HCT116 (cell line): ENCODE measurements at regions not wholly inside any gene's neighbourhood (a gene's known extent, or its start where the extent isn't known, plus 50 kb on each side); places are given as distances from the start of the nearest gene placed in this dataset.

Experiments used
- ATAC-seq: fragments of 200-7000 bp; cut with Tn5 transposase; 2 replicates; pipeline ENCODE4 v1.9.1; 2020; ENCODE audit warnings: mild to moderate bottlenecking, moderate library complexity
- BruUV-seq: library from RNA; stranded (reverse); fragments of 400-500 nt; replicated peaks from 2 replicates; lab custom pipeline; 2021; lab: Mats Ljungman, UMichigan
- CTCF ChIA-PET: fragments of 300-600 bp; sonication (Branson Sonifier 250); formaldehyde crosslinking; loops from one replicate; lab custom pipeline; 2021; ENCODE audit warnings: antibody characterized with exemption; lab: Charles Lee
- POLR2A ChIA-PET: fragments of 300-600, 350-600 bp; sonication (Branson Sonifier 250); formaldehyde crosslinking; loops from one replicate; lab custom pipeline; 2021; ENCODE audit warnings: antibody characterized with exemption; lab: Charles Lee
- RAD21 ChIA-PET, 2 experiments: fragments of 300-600 bp; sonication (Branson Sonifier 250); formaldehyde crosslinking; loops; one replicate each; lab custom pipeline; 2023; ENCODE audit warnings: low total read pairs in 2 of 2; ENCODE audit not compliant: uncharacterized antibody in 2 of 2, unreplicated experiment in 2 of 2, low non-redundant PET in 1 of 2; lab: Charles Lee
- DNase-seq: peaks from one replicate; pipeline ENCODE4 v3.0.0-alpha.2; 2010; ENCODE audit warnings: low read depth, low spot score
- H2AFZ ChIP-seq: fragments of 200-600 bp; shearing (Covaris generic), sonication (generic); 2 replicates; pipeline ENCODE4 v1.6.1; 2017; ENCODE audit warnings: low read depth, mixed run types, mixed read lengths, antibody characterized with exemption, low read length; ENCODE audit not compliant: poor library complexity, severe bottlenecking
- H3K27ac ChIP-seq: 2 replicates; pipeline ENCODE4 v1.5.1; 2012; ENCODE audit warnings: low read depth, low read length
- H3K27me3 ChIP-seq: fragments of 200-600 bp; sonication (generic); 2 replicates; pipeline ENCODE4 v1.6.1; 2016; ENCODE audit warnings: mixed run types, low read length, mixed read lengths; ENCODE audit not compliant: insufficient read depth
- H3K36me3 ChIP-seq, 2 experiments: fragments of 200-500 bp in 1 of 2; fragments of 200-600 bp in 1 of 2; sonication (Bioruptor generic) in 1 of 2; sonication (generic) in 1 of 2; 2 replicates each; pipeline versions ENCODE4 v1.5.1 to v1.6.1; 2014 to 2016; ENCODE audit warnings: low read length in 2 of 2, inconsistent platforms in 1 of 2, mixed read lengths in 1 of 2, mixed run types in 1 of 2; ENCODE audit not compliant: insufficient read depth in 2 of 2, control insufficient read depth in 1 of 2
- H3K4me1 ChIP-seq, 2 experiments: fragments of 200-600 bp in 1 of 2; sonication (generic) in 1 of 2; 2 replicates each; pipeline versions ENCODE4 v1.5.1 to v1.6.1; 2012 to 2017; ENCODE audit warnings: low read length in 2 of 2, inconsistent platforms in 1 of 2, mild to moderate bottlenecking in 1 of 2, mixed read lengths in 1 of 2, mixed run types in 1 of 2, moderate library complexity in 1 of 2; ENCODE audit not compliant: insufficient read depth in 2 of 2, control insufficient read depth in 1 of 2
- H3K4me2 ChIP-seq: fragments of 200-600 bp; sonication (generic); 2 replicates; pipeline ENCODE4 v1.6.1; 2017; ENCODE audit warnings: mixed run types, low read length, mixed read lengths
- H3K4me3 ChIP-seq, 2 experiments: fragments of 200-600 bp in 1 of 2; sonication (generic) in 1 of 2; replicated peaks in 1 of 2; 2 replicates each; pipeline ENCODE4 v1.5.1; 2011 to 2016; ENCODE audit warnings: low read length in 2 of 2, control low read depth in 1 of 2, low read depth in 1 of 2, mild to moderate bottlenecking in 1 of 2, mixed read lengths in 1 of 2, mixed run types in 1 of 2
- H3K79me2 ChIP-seq: fragments of 200-600 bp; sonication (generic); 2 replicates; pipeline ENCODE4 v1.6.1; 2017; ENCODE audit warnings: mild to moderate bottlenecking, mixed run types, low read length, moderate library complexity, mixed read lengths; ENCODE audit not compliant: insufficient read depth
- H3K9ac ChIP-seq: fragments of 200-600 bp; sonication (generic); 2 replicates; pipeline ENCODE4 v1.6.1; 2016; ENCODE audit warnings: low read length, mixed read lengths
- H3K9me2 ChIP-seq: fragments of 200-600 bp; sonication (generic), shearing (Covaris generic); 2 replicates; pipeline ENCODE4 v1.6.1; 2017; ENCODE audit warnings: mixed run types, mild to moderate bottlenecking, moderate library complexity; ENCODE audit not compliant: insufficient read depth
- H3K9me3 ChIP-seq, 2 experiments: fragments of 200-500 bp in 1 of 2; fragments of 200-600 bp in 1 of 2; sonication (Bioruptor generic) in 1 of 2; sonication (generic) in 1 of 2; 2 replicates each; pipeline ENCODE4 v1.6.1; 2014 to 2017; ENCODE audit warnings: low read length in 2 of 2, mixed read lengths in 2 of 2, inconsistent platforms in 1 of 2, low read depth in 1 of 2, mild to moderate bottlenecking in 1 of 2, mixed run types in 1 of 2, moderate library complexity in 1 of 2; ENCODE audit not compliant: control insufficient read depth in 1 of 2, insufficient read depth in 1 of 2
- H4K20me1 ChIP-seq: fragments of 200-600 bp; sonication (generic), shearing (Covaris generic); 2 replicates; pipeline ENCODE4 v1.6.1; 2017; ENCODE audit warnings: mixed run types, mild to moderate bottlenecking, moderate library complexity; ENCODE audit not compliant: insufficient read depth
- CBX3 ChIP-seq: IDR thresholded peaks from 2 replicates; pipeline ENCODE4 v1.6.1; 2012; ENCODE audit warnings: low read depth
- CEBPB ChIP-seq: IDR thresholded peaks from 2 replicates; pipeline ENCODE4 v1.6.1; 2012; ENCODE audit warnings: low read depth
- EGR1 ChIP-seq: IDR thresholded peaks from 2 replicates; pipeline ENCODE4 v1.6.1; 2012; ENCODE audit warnings: low read depth
- ELF1 ChIP-seq: IDR thresholded peaks from 2 replicates; pipeline ENCODE4 v1.6.1; 2012; ENCODE audit warnings: low read depth, borderline replicate concordance
- EZH2phosphoT487 ChIP-seq: fragments of 200-600 bp; IDR thresholded peaks from 2 replicates; pipeline ENCODE4 v1.6.1; 2018; ENCODE audit warnings: antibody characterized with exemption, borderline replicate concordance
- POLR2A ChIP-seq: IDR thresholded peaks from 2 replicates; pipeline ENCODE4 v1.7.0; 2011; ENCODE audit warnings: borderline replicate concordance; ENCODE audit not compliant: insufficient read depth, insufficient read length; ENCODE audit errors: extremely low read depth
- POLR2AphosphoS5 ChIP-seq: IDR thresholded peaks from 2 replicates; pipeline ENCODE4 v1.6.1; 2011; ENCODE audit warnings: mild to moderate bottlenecking, low read depth, low read length, moderate library complexity
- SIN3A ChIP-seq: IDR thresholded peaks from 2 replicates; pipeline ENCODE4 v1.6.1; 2012; ENCODE audit warnings: low read depth
- SP1 ChIP-seq: IDR thresholded peaks from 2 replicates; pipeline ENCODE4 v1.6.1; 2012; ENCODE audit warnings: low read depth
- SRF ChIP-seq: IDR thresholded peaks from 2 replicates; pipeline ENCODE4 v1.6.1; 2012; ENCODE audit warnings: low read depth
- TCF7L2 ChIP-seq: IDR thresholded peaks from 2 replicates; pipeline ENCODE4 v1.7.0; 2011; ENCODE audit warnings: borderline replicate concordance, inconsistent platforms; ENCODE audit not compliant: insufficient read depth, insufficient read length; ENCODE audit errors: extremely low read depth
- YY1 ChIP-seq: IDR thresholded peaks from 2 replicates; pipeline ENCODE4 v1.6.1; 2011; ENCODE audit warnings: low read length, low read depth, moderate library complexity, mild to moderate bottlenecking; ENCODE audit not compliant: insufficient replicate concordance; ENCODE audit errors: extremely low read depth
- ZFX ChIP-seq: fragments of 450-650 bp; IDR thresholded peaks from 2 replicates; pipeline ENCODE4 v1.6.1; 2017
- ZNF274 ChIP-seq: fragments of 200-500 bp; sonication (Bioruptor generic); IDR thresholded peaks from 2 replicates; pipeline ENCODE4 v1.6.1; 2014; ENCODE audit warnings: mild to moderate bottlenecking, low read depth, low read length, inconsistent platforms
- intact Hi-C: fragments of 100-400 bp; cut with micrococcal nuclease; formaldehyde crosslinking; loops from 2 replicates; pipeline ENCODE4 v1.10.0; 2022
- TF ChIP-seq, protein P1 (sequence below), 3 experiments: fragments of 200-600 bp in 1 of 3; sonication (generic) in 1 of 3; IDR thresholded peaks in 2 of 3; conservative IDR thresholded peaks in 1 of 3; 2 replicates each; pipeline ENCODE4 v1.5.1; 2012 to 2017; ENCODE audit warnings: low read depth in 2 of 3, low read length in 2 of 3, antibody characterized with exemption in 1 of 3, borderline replicate concordance in 1 of 3, control low read depth in 1 of 3, mild to moderate bottlenecking in 1 of 3, mixed read lengths in 1 of 3, mixed run types in 1 of 3, moderate library complexity in 1 of 3; ENCODE audit not compliant: insufficient read depth in 1 of 3
- TF ChIP-seq, protein P2 (sequence below): IDR thresholded peaks from 2 replicates; pipeline ENCODE4 v1.6.1; 2011; ENCODE audit warnings: mild to moderate bottlenecking, low read length, moderate library complexity; ENCODE audit not compliant: insufficient replicate concordance; ENCODE audit errors: extremely low read depth
- TF ChIP-seq, protein P3 (sequence below): IDR thresholded peaks from 2 replicates; pipeline ENCODE4 v1.6.1; 2012
- TF ChIP-seq, protein P4 (sequence below): IDR thresholded peaks from 2 replicates; pipeline ENCODE4 v1.6.1; 2012
- TF ChIP-seq, protein P5 (sequence below): IDR thresholded peaks from 2 replicates; pipeline ENCODE4 v1.6.1; 2012; ENCODE audit warnings: low read depth

DNA sequence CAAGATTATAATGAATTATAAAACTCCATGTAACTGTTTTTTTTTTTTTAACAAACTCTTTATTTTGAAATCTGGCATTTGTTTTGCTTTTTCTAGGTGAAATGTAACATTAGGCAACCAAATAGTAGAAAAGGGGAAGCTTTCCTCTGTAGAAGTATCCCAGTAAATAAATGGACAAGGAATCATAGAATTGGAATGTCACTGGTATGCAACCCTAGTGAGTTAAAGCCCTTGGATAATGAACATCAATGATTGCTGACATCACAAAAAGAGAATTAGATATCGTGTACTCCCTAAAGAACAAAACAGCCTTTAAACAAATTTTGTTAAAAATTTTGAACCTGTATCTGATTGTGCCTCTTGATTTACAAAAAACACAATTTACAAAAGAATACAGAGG is 93.9 kb upstream of the OGFRL1 start:
- ATAC-seq: no peak
- no peak overlapping the region for H3K9ac ChIP-seq
- POLR2A ChIA-PET: no interaction called here
- TF ChIP-seq, protein P1, sequence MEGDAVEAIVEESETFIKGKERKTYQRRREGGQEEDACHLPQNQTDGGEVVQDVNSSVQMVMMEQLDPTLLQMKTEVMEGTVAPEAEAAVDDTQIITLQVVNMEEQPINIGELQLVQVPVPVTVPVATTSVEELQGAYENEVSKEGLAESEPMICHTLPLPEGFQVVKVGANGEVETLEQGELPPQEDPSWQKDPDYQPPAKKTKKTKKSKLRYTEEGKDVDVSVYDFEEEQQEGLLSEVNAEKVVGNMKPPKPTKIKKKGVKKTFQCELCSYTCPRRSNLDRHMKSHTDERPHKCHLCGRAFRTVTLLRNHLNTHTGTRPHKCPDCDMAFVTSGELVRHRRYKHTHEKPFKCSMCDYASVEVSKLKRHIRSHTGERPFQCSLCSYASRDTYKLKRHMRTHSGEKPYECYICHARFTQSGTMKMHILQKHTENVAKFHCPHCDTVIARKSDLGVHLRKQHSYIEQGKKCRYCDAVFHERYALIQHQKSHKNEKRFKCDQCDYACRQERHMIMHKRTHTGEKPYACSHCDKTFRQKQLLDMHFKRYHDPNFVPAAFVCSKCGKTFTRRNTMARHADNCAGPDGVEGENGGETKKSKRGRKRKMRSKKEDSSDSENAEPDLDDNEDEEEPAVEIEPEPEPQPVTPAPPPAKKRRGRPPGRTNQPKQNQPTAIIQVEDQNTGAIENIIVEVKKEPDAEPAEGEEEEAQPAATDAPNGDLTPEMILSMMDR (IDR thresholded peaks at IDR 0.05 in 2 of 3, conservative IDR thresholded peaks at IDR 0.05 in 1 of 3; ENCODE audit: borderline replicate concordance in 1 of 3, insufficient read depth in 1 of 3, low read depth in 2 of 3, low read length in 2 of 3): no peak
- TF ChIP-seq YY1 (no peak), ZNF274 (no peak), POLR2AphosphoS5 (no peak), SRF (no peak), SP1 (no peak), CBX3 (no peak), ZFX (no peak), TCF7L2 (no peak), EGR1 (no peak), EZH2phosphoT487 (no peak), ELF1 (no peak), CEBPB (no peak), SIN3A (no peak), POLR2A (no peak)
- TF ChIP-seq, protein P2, sequence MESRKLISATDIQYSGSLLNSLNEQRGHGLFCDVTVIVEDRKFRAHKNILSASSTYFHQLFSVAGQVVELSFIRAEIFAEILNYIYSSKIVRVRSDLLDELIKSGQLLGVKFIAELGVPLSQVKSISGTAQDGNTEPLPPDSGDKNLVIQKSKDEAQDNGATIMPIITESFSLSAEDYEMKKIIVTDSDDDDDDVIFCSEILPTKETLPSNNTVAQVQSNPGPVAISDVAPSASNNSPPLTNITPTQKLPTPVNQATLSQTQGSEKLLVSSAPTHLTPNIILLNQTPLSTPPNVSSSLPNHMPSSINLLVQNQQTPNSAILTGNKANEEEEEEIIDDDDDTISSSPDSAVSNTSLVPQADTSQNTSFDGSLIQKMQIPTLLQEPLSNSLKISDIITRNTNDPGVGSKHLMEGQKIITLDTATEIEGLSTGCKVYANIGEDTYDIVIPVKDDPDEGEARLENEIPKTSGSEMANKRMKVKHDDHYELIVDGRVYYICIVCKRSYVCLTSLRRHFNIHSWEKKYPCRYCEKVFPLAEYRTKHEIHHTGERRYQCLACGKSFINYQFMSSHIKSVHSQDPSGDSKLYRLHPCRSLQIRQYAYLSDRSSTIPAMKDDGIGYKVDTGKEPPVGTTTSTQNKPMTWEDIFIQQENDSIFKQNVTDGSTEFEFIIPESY: no peak
- TF ChIP-seq, protein P3, sequence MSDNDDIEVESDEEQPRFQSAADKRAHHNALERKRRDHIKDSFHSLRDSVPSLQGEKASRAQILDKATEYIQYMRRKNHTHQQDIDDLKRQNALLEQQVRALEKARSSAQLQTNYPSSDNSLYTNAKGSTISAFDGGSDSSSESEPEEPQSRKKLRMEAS: no peak
- TF ChIP-seq, protein P4, sequence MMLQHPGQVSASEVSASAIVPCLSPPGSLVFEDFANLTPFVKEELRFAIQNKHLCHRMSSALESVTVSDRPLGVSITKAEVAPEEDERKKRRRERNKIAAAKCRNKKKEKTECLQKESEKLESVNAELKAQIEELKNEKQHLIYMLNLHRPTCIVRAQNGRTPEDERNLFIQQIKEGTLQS: no peak
- TF ChIP-seq, protein P5, sequence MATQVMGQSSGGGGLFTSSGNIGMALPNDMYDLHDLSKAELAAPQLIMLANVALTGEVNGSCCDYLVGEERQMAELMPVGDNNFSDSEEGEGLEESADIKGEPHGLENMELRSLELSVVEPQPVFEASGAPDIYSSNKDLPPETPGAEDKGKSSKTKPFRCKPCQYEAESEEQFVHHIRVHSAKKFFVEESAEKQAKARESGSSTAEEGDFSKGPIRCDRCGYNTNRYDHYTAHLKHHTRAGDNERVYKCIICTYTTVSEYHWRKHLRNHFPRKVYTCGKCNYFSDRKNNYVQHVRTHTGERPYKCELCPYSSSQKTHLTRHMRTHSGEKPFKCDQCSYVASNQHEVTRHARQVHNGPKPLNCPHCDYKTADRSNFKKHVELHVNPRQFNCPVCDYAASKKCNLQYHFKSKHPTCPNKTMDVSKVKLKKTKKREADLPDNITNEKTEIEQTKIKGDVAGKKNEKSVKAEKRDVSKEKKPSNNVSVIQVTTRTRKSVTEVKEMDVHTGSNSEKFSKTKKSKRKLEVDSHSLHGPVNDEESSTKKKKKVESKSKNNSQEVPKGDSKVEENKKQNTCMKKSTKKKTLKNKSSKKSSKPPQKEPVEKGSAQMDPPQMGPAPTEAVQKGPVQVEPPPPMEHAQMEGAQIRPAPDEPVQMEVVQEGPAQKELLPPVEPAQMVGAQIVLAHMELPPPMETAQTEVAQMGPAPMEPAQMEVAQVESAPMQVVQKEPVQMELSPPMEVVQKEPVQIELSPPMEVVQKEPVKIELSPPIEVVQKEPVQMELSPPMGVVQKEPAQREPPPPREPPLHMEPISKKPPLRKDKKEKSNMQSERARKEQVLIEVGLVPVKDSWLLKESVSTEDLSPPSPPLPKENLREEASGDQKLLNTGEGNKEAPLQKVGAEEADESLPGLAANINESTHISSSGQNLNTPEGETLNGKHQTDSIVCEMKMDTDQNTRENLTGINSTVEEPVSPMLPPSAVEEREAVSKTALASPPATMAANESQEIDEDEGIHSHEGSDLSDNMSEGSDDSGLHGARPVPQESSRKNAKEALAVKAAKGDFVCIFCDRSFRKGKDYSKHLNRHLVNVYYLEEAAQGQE: no peak
- H3K4me1 ChIP-seq: no peaks in the 10 kb centered on the region
- no peak overlapping the region for H3K4me2 ChIP-seq
- no peaks in the 10 kb centered on the region for H4K20me1 ChIP-seq
- no peak overlapping the region for H2AFZ ChIP-seq
- intact Hi-C loops: loop anchor here (5.0 kb wide), 1 partner anchor 318 kb away; no protein-coding TSS in a partner anchor
- no peaks in the 10 kb centered on the region for H3K9me3 ChIP-seq
- no peak overlapping the region for H3K27ac ChIP-seq
- no peaks in the 10 kb centered on the region for H3K79me2 ChIP-seq
- RAD21 ChIA-PET: no interaction called here
- H3K36me3 ChIP-seq: no peaks in the 10 kb centered on the region
- H3K27me3 ChIP-seq: no peaks in the 10 kb centered on the region
- H3K9me2 ChIP-seq: no peaks in the 10 kb centered on the region
- no TSS peak for BruUV-seq
- no peak overlapping the region for H3K4me3 ChIP-seq
- CTCF ChIA-PET: no interaction called here
- no peak for DNase-seq
